ENCODE measurements at regions not wholly inside any gene's neighbourhood (a gene's known extent, or its start where the extent isn't known, plus 50 kb on each side); places are given as distances from the start of the nearest gene placed in this dataset.

DNA sequence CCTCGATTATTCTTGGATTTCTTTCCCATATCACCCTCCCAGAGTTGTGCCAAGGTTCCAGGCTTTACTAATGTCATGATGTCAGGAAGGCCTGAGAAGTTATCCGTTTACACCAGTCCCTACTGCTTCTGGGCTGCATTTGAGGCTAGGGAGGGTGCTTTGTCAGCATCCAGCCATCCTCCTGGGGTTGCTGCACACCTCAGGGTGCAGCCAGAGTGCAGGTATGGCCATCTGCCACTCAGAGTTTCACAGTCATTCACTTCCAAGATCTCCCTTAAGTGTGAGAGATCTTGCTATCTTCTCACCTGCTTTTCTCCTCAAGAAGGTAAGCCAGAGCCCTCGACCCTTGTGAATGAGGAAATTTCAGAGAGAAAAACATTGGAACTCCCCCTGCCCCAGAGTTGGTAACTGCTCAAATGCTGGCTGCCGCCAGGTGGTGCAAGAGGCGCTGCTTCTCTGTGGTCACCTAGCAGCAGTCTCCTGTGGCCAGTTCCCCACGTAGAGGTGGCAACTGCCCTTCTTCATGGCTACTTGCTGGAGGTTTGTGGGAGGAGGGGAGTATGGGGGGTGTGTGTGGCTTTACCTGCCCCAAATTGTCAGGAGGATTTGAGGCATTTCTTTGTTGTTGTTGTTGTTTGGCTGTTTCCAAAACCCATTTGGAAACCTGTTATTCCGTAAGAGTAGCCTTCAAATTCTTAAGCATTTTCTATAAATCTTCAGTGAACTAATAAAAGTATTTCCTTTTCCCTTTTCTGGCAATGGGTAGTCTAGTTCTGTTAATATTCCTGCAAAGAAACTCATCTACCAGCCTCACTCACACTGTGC is 259.6 kb upstream of the DMRT1 start:
- Mint-ChIP-seq H3K4me1 (no peaks in the 10 kb centered on the region), H3K36me3 (ENCODE audit: low read depth) (no peaks in the 10 kb centered on the region), H3K27ac (no peak overlapping the region), H3K9me3 (peaks cover 2% of the 10 kb centered on the region), H3K27me3 (no peaks in the 10 kb centered on the region), H3K4me3 (no peak overlapping the region)
- ChIA-PET CTCF (interaction anchor here (0.5 to 1.4 kb wide), 2 partner anchors 9 to 229 kb away, joined by 3 read pairs; no protein-coding TSS in a partner anchor), POLR2A (no interaction called here)
- no peak for DNase-seq

GRCh38 chr9:582775-583174 is 258.7 kb upstream of the DMRT1 start:
- Mint-ChIP-seq H3K9me3 (peaks cover 2% of the 10 kb centered on the region), H3K27ac (no peak overlapping the region), H3K4me1 (no peaks in the 10 kb centered on the region), H3K27me3 (no peaks in the 10 kb centered on the region), H3K36me3 (ENCODE audit: low read depth) (no peaks in the 10 kb centered on the region), H3K4me3 (no peak overlapping the region)
- POLR2A ChIA-PET = no interaction called here
- CTCF ChIA-PET = interaction anchor here (1.4 kb wide), 1 partner anchor 10 kb away, joined by 3 read pairs; no protein-coding TSS in a partner anchor
- no peak for DNase-seq

- H3K9me3 Mint-ChIP-seq = no peaks in the 10 kb centered on the region
- no peaks in the 10 kb centered on the region for H3K27me3 Mint-ChIP-seq
- no peak overlapping the region for H3K4me3 Mint-ChIP-seq
- ChIA-PET CTCF (no interaction called here), POLR2A (no interaction called here)
- H3K36me3 Mint-ChIP-seq (ENCODE audit: low read depth) = no peaks in the 10 kb centered on the region
- H3K27ac Mint-ChIP-seq = no peak overlapping the region
- DNase-seq = no peak
- peaks cover 3% of the 10 kb centered on the region for H3K4me1 Mint-ChIP-seq
Measured at GRCh38 chr9:587527-587926, 254.0 kb upstream of the DMRT1 start.

- Mint-ChIP-seq H3K27ac (no peak overlapping the region), H3K9me3 (no peaks in the 10 kb centered on the region), H3K27me3 (peaks cover 5% of the 10 kb centered on the region), H3K4me3 (no peak overlapping the region), H3K36me3 (ENCODE audit: low read depth) (no peaks in the 10 kb centered on the region), H3K4me1 (peaks cover 3% of the 10 kb centered on the region)
- DNase-seq = no peak
- POLR2A ChIA-PET = no interaction called here
- CTCF ChIA-PET = no interaction called here
Measured at GRCh38 chr9:588981-589380, 252.5 kb upstream of the DMRT1 start.

DNA sequence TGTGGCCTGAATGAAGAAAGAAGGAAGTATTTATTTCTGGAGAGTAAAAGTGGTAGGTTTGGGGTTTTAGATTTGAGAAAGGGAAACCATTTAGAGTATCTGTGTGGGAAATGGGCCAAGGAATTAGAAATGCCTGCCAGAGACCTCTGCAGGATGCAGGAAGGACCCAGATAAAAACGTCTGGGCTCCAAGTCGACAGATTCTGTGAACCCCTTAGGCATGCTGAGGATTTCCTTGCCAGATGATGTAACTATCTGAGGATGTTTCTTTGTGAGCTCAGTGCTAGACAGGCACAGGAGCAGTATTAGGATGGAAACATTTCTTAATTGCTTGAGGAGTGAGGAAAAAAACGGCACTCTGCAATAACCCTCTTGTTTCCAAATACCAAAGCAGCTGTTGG is 251.8 kb upstream of the DMRT1 start:
- POLR2A ChIA-PET = no interaction called here
- Mint-ChIP-seq H3K36me3 (ENCODE audit: low read depth) (no peaks in the 10 kb centered on the region), H3K27ac (no peak overlapping the region), H3K27me3 (peaks cover 10% of the 10 kb centered on the region), H3K9me3 (no peaks in the 10 kb centered on the region), H3K4me1 (peaks cover 3% of the 10 kb centered on the region), H3K4me3 (no peak overlapping the region)
- CTCF ChIA-PET = no interaction called here
- no peak for DNase-seq

GRCh38 chr9:591292-591691 is 250.2 kb upstream of the DMRT1 start:
- H3K9me3 Mint-ChIP-seq = no peaks in the 10 kb centered on the region
- H3K27me3 Mint-ChIP-seq = peaks cover 10% of the 10 kb centered on the region
- H3K4me1 Mint-ChIP-seq = peaks cover 3% of the 10 kb centered on the region
- H3K36me3 Mint-ChIP-seq (ENCODE audit: low read depth) = no peaks in the 10 kb centered on the region
- CTCF ChIA-PET = no interaction called here
- POLR2A ChIA-PET = no interaction called here
- H3K27ac Mint-ChIP-seq = no peak overlapping the region
- DNase-seq = no peak
- no peak overlapping the region for H3K4me3 Mint-ChIP-seq

GRCh38 chr9:592225-592624 is 249.3 kb upstream of the DMRT1 start:
- POLR2A ChIA-PET = no interaction called here
- Mint-ChIP-seq H3K4me1 (peaks cover 3% of the 10 kb centered on the region), H3K36me3 (ENCODE audit: low read depth) (no peaks in the 10 kb centered on the region), H3K27ac (no peak overlapping the region), H3K4me3 (no peak overlapping the region), H3K9me3 (no peaks in the 10 kb centered on the region), H3K27me3 (peaks cover 10% of the 10 kb centered on the region)
- CTCF ChIA-PET = no interaction called here
- no peak for DNase-seq

- H3K36me3 Mint-ChIP-seq (ENCODE audit: low read depth) = no peaks in the 10 kb centered on the region
- DNase-seq = no peak
- no peak overlapping the region for H3K27ac Mint-ChIP-seq
- peaks cover 10% of the 10 kb centered on the region for H3K27me3 Mint-ChIP-seq
- H3K4me3 Mint-ChIP-seq = no peak overlapping the region
- ChIA-PET CTCF (no interaction called here), POLR2A (no interaction called here)
- peaks cover 3% of the 10 kb centered on the region for H3K4me1 Mint-ChIP-seq
- no peaks in the 10 kb centered on the region for H3K9me3 Mint-ChIP-seq
Measured at GRCh38 chr9:592733-593132, 248.8 kb upstream of the DMRT1 start.

DNA sequence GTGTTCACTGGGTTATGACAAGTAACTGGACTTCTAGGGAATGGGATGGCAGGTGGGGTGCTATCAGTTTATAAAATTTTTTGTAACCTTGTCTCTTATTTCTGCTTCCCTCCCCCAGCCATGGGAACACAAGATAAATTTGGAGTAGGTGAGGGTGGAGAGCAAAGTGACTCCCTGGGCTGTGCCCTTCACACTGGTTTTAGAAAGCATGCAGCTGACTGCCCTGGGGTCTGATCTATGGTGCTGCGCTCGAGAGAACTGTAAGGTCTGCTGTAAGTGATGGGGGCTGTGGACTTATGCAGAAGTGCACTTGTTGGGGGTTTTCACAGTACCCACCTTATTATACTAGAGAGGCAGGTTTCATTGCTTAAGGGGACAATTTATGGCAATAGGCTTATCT is 247.7 kb upstream of the DMRT1 start:
- ChIA-PET CTCF (no interaction called here), POLR2A (no interaction called here)
- DNase-seq = no peak
- no peaks in the 10 kb centered on the region for H3K36me3 Mint-ChIP-seq (ENCODE audit: low read depth)
- peaks cover 14% of the 10 kb centered on the region for H3K27me3 Mint-ChIP-seq
- no peak overlapping the region for H3K4me3 Mint-ChIP-seq
- H3K9me3 Mint-ChIP-seq = no peaks in the 10 kb centered on the region
- H3K4me1 Mint-ChIP-seq = peaks cover 3% of the 10 kb centered on the region
- no peak overlapping the region for H3K27ac Mint-ChIP-seq

GRCh38 chr9:596703-597102 is 244.8 kb upstream of the DMRT1 start:
- no peaks in the 10 kb centered on the region for H3K36me3 Mint-ChIP-seq (ENCODE audit: low read depth)
- ChIA-PET POLR2A (no interaction called here), CTCF (no interaction called here)

GRCh38 chr9:600006-600405 is 241.5 kb upstream of the DMRT1 start:
- Mint-ChIP-seq H3K27me3 (peaks cover 21% of the 10 kb centered on the region), H3K9me3 (no peaks in the 10 kb centered on the region), H3K4me1 (no peaks in the 10 kb centered on the region), H3K27ac (no peak overlapping the region), H3K36me3 (ENCODE audit: low read depth) (no peaks in the 10 kb centered on the region), H3K4me3 (no peak overlapping the region)
- ChIA-PET POLR2A (no interaction called here), CTCF (interaction anchor here (0.6 kb wide), 1 partner anchor 241 kb away, joined by 4 read pairs; no protein-coding TSS in a partner anchor)
- DNase-seq = no peak

More at GRCh38 chr9:596703-597102, 244.8 kb upstream of the DMRT1 start:
- H3K9me3 Mint-ChIP-seq = no peaks in the 10 kb centered on the region
- no peak for DNase-seq
- no peak overlapping the region for H3K27ac Mint-ChIP-seq
- no peaks in the 10 kb centered on the region for H3K4me1 Mint-ChIP-seq
- no peak overlapping the region for H3K4me3 Mint-ChIP-seq
- H3K27me3 Mint-ChIP-seq = peaks cover 25% of the 10 kb centered on the region

- Mint-ChIP-seq H3K9me3 (no peaks in the 10 kb centered on the region), H3K27me3 (peaks cover 21% of the 10 kb centered on the region), H3K27ac (no peak overlapping the region), H3K4me1 (no peaks in the 10 kb centered on the region), H3K36me3 (ENCODE audit: low read depth) (no peaks in the 10 kb centered on the region), H3K4me3 (no peak overlapping the region)
- no peak for DNase-seq
- POLR2A ChIA-PET = no interaction called here
- CTCF ChIA-PET = interaction anchor here (0.6 kb wide), 1 partner anchor 145 kb away, joined by 4 read pairs; no protein-coding TSS in a partner anchor
Measured at GRCh38 chr9:602716-603115, 238.8 kb upstream of the DMRT1 start.

GRCh38 chr9:603126-603525 is 238.4 kb upstream of the DMRT1 start:
- POLR2A ChIA-PET = no interaction called here
- H3K27ac Mint-ChIP-seq = no peak overlapping the region
- no peak overlapping the region for H3K4me3 Mint-ChIP-seq
- peaks cover 19% of the 10 kb centered on the region for H3K27me3 Mint-ChIP-seq
- H3K36me3 Mint-ChIP-seq (ENCODE audit: low read depth) = no peaks in the 10 kb centered on the region
- no peak for DNase-seq
- no peaks in the 10 kb centered on the region for H3K4me1 Mint-ChIP-seq
- H3K9me3 Mint-ChIP-seq = no peaks in the 10 kb centered on the region
- CTCF ChIA-PET = no interaction called here

- ChIA-PET POLR2A (no interaction called here), CTCF (interaction anchor here (0.7 kb wide), 1 partner anchor 175 kb away, joined by 4 read pairs; no protein-coding TSS in a partner anchor)
- H3K4me1 Mint-ChIP-seq = no peaks in the 10 kb centered on the region
- no peak for DNase-seq
- no peak overlapping the region for H3K4me3 Mint-ChIP-seq
- H3K27ac Mint-ChIP-seq = no peak overlapping the region
- no peaks in the 10 kb centered on the region for H3K9me3 Mint-ChIP-seq
- peaks cover 5% of the 10 kb centered on the region for H3K27me3 Mint-ChIP-seq
- H3K36me3 Mint-ChIP-seq (ENCODE audit: low read depth) = no peaks in the 10 kb centered on the region
Measured at GRCh38 chr9:607417-607816, 234.1 kb upstream of the DMRT1 start.

All from activated CD4-positive, alpha-beta T cell treated with anti-CD3 and anti-CD28 coated beads, Interleukin-2, amount 10 ng/mL, durations not matched to agents 7 days and 5 days (primary cell).